IPS-11a (cell line): ENCODE measurements at regions not wholly inside any gene's neighbourhood (a gene's known extent, or its start where the extent isn't known, plus 50 kb on each side); places are given as distances from the start of the nearest gene placed in this dataset.
"Not testable (repeated sequence)": the region's sequence is repeated elsewhere in the genome, so short reads cannot be mapped to it uniquely, and the experiment has no call there.

Experiments used
- H3K4me3 ChIP-seq: one replicate; pipeline ENCODE4 v1.5.1; 2013; ENCODE audit warnings: low read depth, low read length, control low read depth

GRCh38 chr4:1531683-1532548, 125.7 kb upstream of the NKX1-1 start:
- H3K4me3 ChIP-seq = no peak overlapping the region

- H3K4me3 ChIP-seq = no peak overlapping the region
These were observed 124.1 kb upstream of the NKX1-1 start for GRCh38 chr4:1530356-1530755.

GRCh38 chr4:1524761-1525160, 118.5 kb upstream of the NKX1-1 start:
- H3K4me3 ChIP-seq = no peak overlapping the region

- H3K4me3 ChIP-seq = no peak overlapping the region
These were observed 117.8 kb upstream of the NKX1-1 start for GRCh38 chr4:1523907-1524636.

- H3K4me3 ChIP-seq = no peak overlapping the region
These were observed 117.3 kb upstream of the NKX1-1 start for GRCh38 chr4:1523506-1523905.

GRCh38 chr4:1523033-1523432, 116.8 kb upstream of the NKX1-1 start:
- H3K4me3 ChIP-seq = no peak overlapping the region

GRCh38 chr4:1522606-1523005, 116.4 kb upstream of the NKX1-1 start:
- no peak overlapping the region for H3K4me3 ChIP-seq

GRCh38 chr4:1521821-1522361, 115.6 kb upstream of the NKX1-1 start:
- H3K4me3 ChIP-seq = no peak overlapping the region

- H3K4me3 ChIP-seq = not testable (repeated sequence)
These were observed 114.7 kb upstream of the NKX1-1 start for GRCh38 chr4:1520795-1521576.

GRCh38 chr4:1519787-1520661, 113.8 kb upstream of the NKX1-1 start:
- H3K4me3 ChIP-seq = no peak overlapping the region

GRCh38 chr4:1518997-1519700, 112.9 kb upstream of the NKX1-1 start:
- H3K4me3 ChIP-seq = no peak overlapping the region

- H3K4me3 ChIP-seq = no peak overlapping the region
These were observed 111.6 kb upstream of the NKX1-1 start for GRCh38 chr4:1517592-1518411.

GRCh38 chr4:1516881-1517480, 110.7 kb upstream of the NKX1-1 start:
- H3K4me3 ChIP-seq = no peak overlapping the region

- no peak overlapping the region for H3K4me3 ChIP-seq
These were observed 110.0 kb upstream of the NKX1-1 start for GRCh38 chr4:1516261-1516660.

GRCh38 chr4:1515763-1516162, 109.5 kb upstream of the NKX1-1 start:
- no peak overlapping the region for H3K4me3 ChIP-seq

- no peak overlapping the region for H3K4me3 ChIP-seq
These were observed 108.9 kb upstream of the NKX1-1 start for GRCh38 chr4:1515156-1515555.

- no peak overlapping the region for H3K4me3 ChIP-seq
These were observed 108.4 kb upstream of the NKX1-1 start for GRCh38 chr4:1514612-1515011.

- no peak overlapping the region for H3K4me3 ChIP-seq
These were observed 107.8 kb upstream of the NKX1-1 start for GRCh38 chr4:1513936-1514483.
